Vagina (tissue), 2 donors: ENCODE measurements at regions not wholly inside any gene's neighbourhood (a gene's known extent, or its start where the extent isn't known, plus 50 kb on each side); places are given as distances from the start of the nearest gene placed in this dataset.

Source experiments
- DNase-seq, 2 donors: peaks; one replicate each; pipeline ENCODE4 v3.0.0-alpha.2; 2017; ENCODE audit errors: extremely low spot score in 2 of 2
- H3K27ac ChIP-seq: fragments of 200-600 bp; sonication (generic); one replicate; pipeline ENCODE4 v1.5.1; 2019
- H3K27me3 ChIP-seq: fragments of 200-600 bp; sonication (generic); one replicate; pipeline ENCODE4 v1.5.1; 2019
- H3K36me3 ChIP-seq, 2 donors: fragments of 200-600 bp; sonication (generic); one replicate each; pipeline ENCODE4 v1.5.1; 2017 to 2019
- H3K4me1 ChIP-seq: fragments of 200-600 bp; sonication (generic); one replicate; pipeline ENCODE4 v1.5.1; 2019
- H3K4me3 ChIP-seq, 2 donors: fragments of 200-600 bp; sonication (generic); 1 replicate in 1 of 2; 2 replicates in 1 of 2; pipeline ENCODE4 v1.5.1; 2016 to 2019
- H3K9me3 ChIP-seq: fragments of 200-600 bp; sonication (generic); one replicate; pipeline ENCODE4 v1.5.1; 2019
- POLR2A ChIP-seq, 2 donors: fragments of 450-650 bp; IDR thresholded peaks; one replicate each; pipeline ENCODE4 v1.6.1; 2017; ENCODE audit warnings: antibody characterized with exemption in 2 of 2, mild to moderate bottlenecking in 2 of 2, moderate library complexity in 2 of 2
- POLR2AphosphoS5 ChIP-seq, 2 donors: sonication (generic); formaldehyde crosslinking; IDR thresholded peaks; one replicate each; pipeline ENCODE4 v1.9.0; 2017; ENCODE audit warnings: antibody characterized with exemption in 2 of 2, mild to moderate bottlenecking in 2 of 2, low read depth in 1 of 2; ENCODE audit not compliant: insufficient read depth in 1 of 2
- intact Hi-C: fragments of 100-400 bp; cut with DNase I; formaldehyde crosslinking; loops from one replicate; pipeline ENCODE4 v1.15.1; 2023
- TF ChIP-seq, protein P1 (sequence below), 3 experiments: fragments of 450-650 bp in 2 of 3; fragments of 200-600 bp in 1 of 3; sonication (generic) in 1 of 3; IDR thresholded peaks; one replicate each; pipeline ENCODE4 v1.5.1; 2017 to 2019; ENCODE audit warnings: antibody characterized with exemption in 3 of 3, mild to moderate bottlenecking in 2 of 3, moderate library complexity in 2 of 3

DNA sequence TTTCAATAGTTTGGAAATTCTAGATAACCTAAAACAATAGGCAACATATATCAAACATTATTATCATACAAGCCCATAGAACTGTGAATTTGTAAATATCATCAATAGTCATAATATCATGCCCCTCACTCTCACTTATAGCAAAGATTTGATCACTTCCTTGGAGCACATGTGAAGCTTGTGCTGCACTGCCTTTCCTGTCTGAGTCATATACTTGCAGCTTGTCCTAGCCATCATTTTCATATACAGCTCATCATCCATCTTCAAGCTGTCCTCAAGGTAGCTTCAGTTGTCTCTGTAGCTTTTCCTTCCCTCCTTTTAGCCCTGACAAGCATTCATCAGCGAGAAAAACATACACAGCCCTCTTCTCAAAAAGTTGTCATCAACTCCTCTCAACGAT lies 746.5 kb upstream of the FOXG1 start:
- TF ChIP-seq POLR2A (IDR thresholded peaks at IDR 0.05), result no peak
- TF ChIP-seq POLR2AphosphoS5 (IDR thresholded peaks at IDR 0.05; ENCODE audit: insufficient read depth in 1 of 2, low read depth in 1 of 2), result no peak
- TF ChIP-seq, protein P1, sequence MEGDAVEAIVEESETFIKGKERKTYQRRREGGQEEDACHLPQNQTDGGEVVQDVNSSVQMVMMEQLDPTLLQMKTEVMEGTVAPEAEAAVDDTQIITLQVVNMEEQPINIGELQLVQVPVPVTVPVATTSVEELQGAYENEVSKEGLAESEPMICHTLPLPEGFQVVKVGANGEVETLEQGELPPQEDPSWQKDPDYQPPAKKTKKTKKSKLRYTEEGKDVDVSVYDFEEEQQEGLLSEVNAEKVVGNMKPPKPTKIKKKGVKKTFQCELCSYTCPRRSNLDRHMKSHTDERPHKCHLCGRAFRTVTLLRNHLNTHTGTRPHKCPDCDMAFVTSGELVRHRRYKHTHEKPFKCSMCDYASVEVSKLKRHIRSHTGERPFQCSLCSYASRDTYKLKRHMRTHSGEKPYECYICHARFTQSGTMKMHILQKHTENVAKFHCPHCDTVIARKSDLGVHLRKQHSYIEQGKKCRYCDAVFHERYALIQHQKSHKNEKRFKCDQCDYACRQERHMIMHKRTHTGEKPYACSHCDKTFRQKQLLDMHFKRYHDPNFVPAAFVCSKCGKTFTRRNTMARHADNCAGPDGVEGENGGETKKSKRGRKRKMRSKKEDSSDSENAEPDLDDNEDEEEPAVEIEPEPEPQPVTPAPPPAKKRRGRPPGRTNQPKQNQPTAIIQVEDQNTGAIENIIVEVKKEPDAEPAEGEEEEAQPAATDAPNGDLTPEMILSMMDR (IDR thresholded peaks at IDR 0.05), result no peak
- H3K27ac ChIP-seq, result no peak overlapping the region
- H3K27me3 ChIP-seq, result no peaks in the 10 kb centered on the region
- DNase-seq, result no peak
- intact Hi-C loops, result no loop called here
- H3K9me3 ChIP-seq, result no peaks in the 10 kb centered on the region
- H3K4me1 ChIP-seq, result no peaks in the 10 kb centered on the region
- no peaks in the 10 kb centered on the region for H3K36me3 ChIP-seq
- H3K4me3 ChIP-seq, result no peak overlapping the region

DNA sequence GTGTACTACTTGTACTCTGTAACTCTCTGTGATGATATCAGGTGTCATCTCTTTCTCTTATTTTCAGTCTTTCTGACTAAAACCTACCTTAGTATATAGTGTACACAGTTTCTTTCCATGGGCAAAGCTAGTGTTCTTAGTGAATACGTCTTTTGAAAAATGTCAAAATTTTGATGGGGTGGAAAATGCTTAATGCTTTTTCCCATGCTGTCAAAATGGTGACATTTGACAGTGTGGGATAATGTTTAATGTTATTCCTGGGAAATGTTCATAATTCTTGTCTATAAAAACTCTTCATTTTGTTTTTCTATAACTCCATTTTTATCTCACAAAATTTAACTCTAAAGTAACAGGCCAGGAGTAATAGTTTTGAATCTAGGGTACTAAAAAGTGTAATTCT lies 742.7 kb upstream of the FOXG1 start:
- H3K9me3 ChIP-seq, result no peaks in the 10 kb centered on the region
- no peaks in the 10 kb centered on the region for H3K36me3 ChIP-seq
- no peak overlapping the region for H3K4me3 ChIP-seq
- TF ChIP-seq POLR2AphosphoS5 (IDR thresholded peaks at IDR 0.05; ENCODE audit: insufficient read depth in 1 of 2, low read depth in 1 of 2) (no peak), POLR2A (IDR thresholded peaks at IDR 0.05) (no peak)
- TF ChIP-seq, protein P1 (IDR thresholded peaks at IDR 0.05), result no peak
- intact Hi-C loops, result no loop called here
- H3K4me1 ChIP-seq, result no peaks in the 10 kb centered on the region
- no peak overlapping the region for H3K27ac ChIP-seq
- no peaks in the 10 kb centered on the region for H3K27me3 ChIP-seq
- DNase-seq, result no peak

DNA sequence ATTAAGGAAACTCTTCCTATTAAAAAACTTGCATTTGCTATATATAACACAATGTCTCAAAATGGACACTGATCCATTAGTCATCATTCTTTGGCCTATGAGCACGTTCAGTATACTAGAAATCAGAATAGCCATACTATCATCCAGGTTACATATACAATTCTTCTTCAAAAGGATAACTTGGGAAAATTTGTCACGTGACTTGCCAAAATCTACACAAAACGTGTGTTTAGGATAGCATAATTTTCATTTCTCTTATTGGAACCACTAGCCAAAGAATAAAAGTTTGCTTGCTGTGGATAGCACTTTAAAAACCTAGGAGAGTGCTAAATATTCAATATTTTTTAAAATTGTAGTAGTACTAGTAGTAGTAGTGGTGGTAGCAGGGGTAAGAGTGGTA lies 714.3 kb upstream of the FOXG1 start:
- no peak for TF ChIP-seq POLR2A (IDR thresholded peaks at IDR 0.05)
- TF ChIP-seq, protein P1 (IDR thresholded peaks at IDR 0.05), result no peak
- TF ChIP-seq POLR2AphosphoS5 (IDR thresholded peaks at IDR 0.05; ENCODE audit: insufficient read depth in 1 of 2, low read depth in 1 of 2), result no peak
- Histone ChIP-seq H3K36me3 (no peaks in the 10 kb centered on the region), H3K27ac (no peak overlapping the region), H3K9me3 (no peaks in the 10 kb centered on the region), H3K4me1 (no peaks in the 10 kb centered on the region), H3K4me3 (no peak overlapping the region), H3K27me3 (no peaks in the 10 kb centered on the region)
- intact Hi-C loops, result no loop called here
- no peak for DNase-seq

GRCh38 chr14:28055008-28055407 lies 711.6 kb upstream of the FOXG1 start:
- Histone ChIP-seq H3K4me3 (no peak overlapping the region), H3K4me1 (no peaks in the 10 kb centered on the region), H3K27ac (no peak overlapping the region), H3K27me3 (no peaks in the 10 kb centered on the region), H3K36me3 (no peaks in the 10 kb centered on the region), H3K9me3 (no peaks in the 10 kb centered on the region)
- intact Hi-C loops, result no loop called here
- TF ChIP-seq, protein P1 (IDR thresholded peaks at IDR 0.05), result no peak
- TF ChIP-seq POLR2AphosphoS5 (IDR thresholded peaks at IDR 0.05; ENCODE audit: insufficient read depth in 1 of 2, low read depth in 1 of 2) (no peak), POLR2A (IDR thresholded peaks at IDR 0.05) (no peak)
- no peak for DNase-seq

DNA sequence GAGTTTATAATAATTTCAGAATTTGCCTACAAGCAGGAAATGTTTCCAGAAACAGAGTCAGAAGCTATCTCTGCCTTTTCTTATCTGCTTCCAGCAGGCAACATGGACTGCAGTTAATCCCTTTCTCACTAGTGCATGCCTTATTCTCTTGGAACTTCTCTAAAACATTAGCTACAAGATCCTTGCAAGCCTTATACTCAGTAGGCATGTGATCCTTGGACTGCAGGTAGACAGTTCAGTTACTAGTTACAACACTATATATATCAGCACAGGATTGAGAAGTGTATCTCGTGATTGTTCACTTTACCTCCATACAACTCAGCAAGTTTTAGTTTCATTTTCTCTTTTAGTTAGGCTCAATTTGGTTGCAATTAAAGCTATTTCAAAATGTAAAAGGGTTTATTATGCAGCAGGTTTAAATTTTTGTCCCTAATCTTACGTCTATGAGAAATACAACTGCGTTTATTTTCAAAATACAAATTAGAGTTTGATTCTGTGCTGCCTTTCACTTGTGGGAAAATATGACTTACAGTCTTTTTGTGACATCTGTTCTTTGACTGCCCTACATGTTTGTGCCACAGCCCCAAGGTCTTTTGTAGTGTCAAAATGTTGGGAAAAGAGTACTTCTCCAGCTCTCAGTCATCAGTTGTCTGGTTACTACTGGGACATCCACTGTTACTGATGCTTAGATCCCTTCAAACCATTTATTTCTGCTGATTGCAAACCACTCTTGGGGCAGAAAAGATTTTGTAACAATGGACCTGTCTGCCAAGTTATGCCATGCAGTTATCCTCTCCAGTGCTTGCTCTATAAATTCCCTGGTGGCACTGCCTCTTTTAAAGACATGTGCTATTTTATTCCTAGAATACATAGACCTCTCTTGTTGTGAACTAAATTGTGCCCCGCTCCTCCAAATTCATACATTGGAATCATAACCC lies 709.0 kb upstream of the FOXG1 start:
- TF ChIP-seq POLR2A (IDR thresholded peaks at IDR 0.05), result no peak
- TF ChIP-seq POLR2AphosphoS5 (IDR thresholded peaks at IDR 0.05; ENCODE audit: insufficient read depth in 1 of 2, low read depth in 1 of 2), result no peak
- TF ChIP-seq, protein P1 (IDR thresholded peaks at IDR 0.05), result no peak

More for the DNA sequence above, 709.0 kb upstream of the FOXG1 start:
- H3K9me3 ChIP-seq, result no peaks in the 10 kb centered on the region
- no peak for DNase-seq
- no peak overlapping the region for H3K27ac ChIP-seq
- peak overlapping the region in 1 of 2 donors; percentile 10 for H3K4me3 ChIP-seq
- intact Hi-C loops, result no loop called here
- H3K36me3 ChIP-seq, result no peaks in the 10 kb centered on the region
- H3K27me3 ChIP-seq, result no peaks in the 10 kb centered on the region
- H3K4me1 ChIP-seq, result no peaks in the 10 kb centered on the region
